ENCODE measurements at regions not wholly inside any gene's neighbourhood (a gene's known extent, or its start where the extent isn't known, plus 50 kb on each side); places are given as distances from the start of the nearest gene placed in this dataset.

DNA sequence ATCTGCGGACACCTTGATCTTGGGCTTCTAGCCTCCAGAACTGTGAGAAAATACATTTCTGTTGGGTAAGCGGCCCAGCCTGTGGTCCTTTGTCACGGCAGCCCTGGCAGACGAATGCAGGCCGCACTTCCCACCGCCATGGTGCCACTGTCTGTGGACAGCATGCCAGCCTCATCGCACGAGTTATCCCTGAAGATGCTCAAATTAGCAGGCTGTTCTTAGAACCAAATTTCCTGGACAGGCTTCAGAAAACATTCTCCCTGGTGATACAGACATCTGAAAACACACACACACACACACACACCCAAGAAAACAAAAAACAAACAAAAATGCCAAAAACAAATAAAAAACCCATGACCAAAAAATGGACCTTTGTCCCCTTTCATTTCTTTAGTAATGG is 343.5 kb upstream of the GATB start:
- TF ChIP-seq, protein P1, sequence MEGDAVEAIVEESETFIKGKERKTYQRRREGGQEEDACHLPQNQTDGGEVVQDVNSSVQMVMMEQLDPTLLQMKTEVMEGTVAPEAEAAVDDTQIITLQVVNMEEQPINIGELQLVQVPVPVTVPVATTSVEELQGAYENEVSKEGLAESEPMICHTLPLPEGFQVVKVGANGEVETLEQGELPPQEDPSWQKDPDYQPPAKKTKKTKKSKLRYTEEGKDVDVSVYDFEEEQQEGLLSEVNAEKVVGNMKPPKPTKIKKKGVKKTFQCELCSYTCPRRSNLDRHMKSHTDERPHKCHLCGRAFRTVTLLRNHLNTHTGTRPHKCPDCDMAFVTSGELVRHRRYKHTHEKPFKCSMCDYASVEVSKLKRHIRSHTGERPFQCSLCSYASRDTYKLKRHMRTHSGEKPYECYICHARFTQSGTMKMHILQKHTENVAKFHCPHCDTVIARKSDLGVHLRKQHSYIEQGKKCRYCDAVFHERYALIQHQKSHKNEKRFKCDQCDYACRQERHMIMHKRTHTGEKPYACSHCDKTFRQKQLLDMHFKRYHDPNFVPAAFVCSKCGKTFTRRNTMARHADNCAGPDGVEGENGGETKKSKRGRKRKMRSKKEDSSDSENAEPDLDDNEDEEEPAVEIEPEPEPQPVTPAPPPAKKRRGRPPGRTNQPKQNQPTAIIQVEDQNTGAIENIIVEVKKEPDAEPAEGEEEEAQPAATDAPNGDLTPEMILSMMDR (conservative IDR thresholded peaks at IDR 0.05; ENCODE audit: low read length): no peak
- TF ChIP-seq EZH2phosphoT487 (IDR thresholded peaks at IDR 0.05; ENCODE audit: borderline replicate concordance, low read depth, low read length): no peak

Measured in OCI-LY7 (cell line).